ENCODE measurements at regions not wholly inside any gene's neighbourhood (a gene's known extent, or its start where the extent isn't known, plus 50 kb on each side); places are given as distances from the start of the nearest gene placed in this dataset.

DNA sequence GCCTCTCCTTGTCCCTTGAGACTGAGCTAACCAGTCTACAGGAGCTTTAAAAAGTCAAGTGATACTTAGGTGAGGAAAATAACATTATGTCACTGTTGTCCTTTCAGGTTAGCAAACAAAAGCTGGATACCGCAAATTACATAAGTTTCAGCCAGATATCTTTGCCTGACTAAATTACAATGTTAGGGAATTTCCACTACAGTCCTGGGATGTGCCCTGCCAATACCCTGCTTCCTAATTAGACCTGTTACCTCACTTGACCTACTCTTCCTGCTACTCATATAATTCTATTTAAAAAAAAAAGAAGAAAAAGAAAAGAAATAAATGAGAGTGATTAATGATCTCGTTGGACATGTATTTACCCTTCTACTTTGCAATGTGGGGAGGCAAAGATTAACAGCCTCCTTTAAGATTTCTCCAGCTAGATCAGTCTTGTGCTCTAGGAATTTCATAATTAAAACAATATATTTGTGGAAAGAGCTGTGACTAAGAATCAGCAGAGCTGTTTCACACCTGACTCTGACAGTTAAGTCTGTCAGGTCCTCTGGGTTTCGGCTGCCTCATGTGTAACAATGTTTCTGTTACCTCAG lies 318.9 kb downstream of the HDGFL1 start:
- TF ChIP-seq, protein P1, sequence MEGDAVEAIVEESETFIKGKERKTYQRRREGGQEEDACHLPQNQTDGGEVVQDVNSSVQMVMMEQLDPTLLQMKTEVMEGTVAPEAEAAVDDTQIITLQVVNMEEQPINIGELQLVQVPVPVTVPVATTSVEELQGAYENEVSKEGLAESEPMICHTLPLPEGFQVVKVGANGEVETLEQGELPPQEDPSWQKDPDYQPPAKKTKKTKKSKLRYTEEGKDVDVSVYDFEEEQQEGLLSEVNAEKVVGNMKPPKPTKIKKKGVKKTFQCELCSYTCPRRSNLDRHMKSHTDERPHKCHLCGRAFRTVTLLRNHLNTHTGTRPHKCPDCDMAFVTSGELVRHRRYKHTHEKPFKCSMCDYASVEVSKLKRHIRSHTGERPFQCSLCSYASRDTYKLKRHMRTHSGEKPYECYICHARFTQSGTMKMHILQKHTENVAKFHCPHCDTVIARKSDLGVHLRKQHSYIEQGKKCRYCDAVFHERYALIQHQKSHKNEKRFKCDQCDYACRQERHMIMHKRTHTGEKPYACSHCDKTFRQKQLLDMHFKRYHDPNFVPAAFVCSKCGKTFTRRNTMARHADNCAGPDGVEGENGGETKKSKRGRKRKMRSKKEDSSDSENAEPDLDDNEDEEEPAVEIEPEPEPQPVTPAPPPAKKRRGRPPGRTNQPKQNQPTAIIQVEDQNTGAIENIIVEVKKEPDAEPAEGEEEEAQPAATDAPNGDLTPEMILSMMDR (conservative IDR thresholded peaks at IDR 0.05 in 1 of 2, IDR thresholded peaks at IDR 0.05 in 1 of 2; ENCODE audit: low read depth in 1 of 2, low read length in 2 of 2), result no peak
- TF ChIP-seq EZH2 (IDR thresholded peaks at IDR 0.05; ENCODE audit: low read length, missing control alignments), result no peak
